Activated naive CD8-positive, alpha-beta T cell treated with anti-CD3 and anti-CD28 coated beads, Interleukin-2, amount 50 U/mL, for 16 hours (primary cell): ENCODE measurements at regions not wholly inside any gene's neighbourhood (a gene's known extent, or its start where the extent isn't known, plus 50 kb on each side); places are given as distances from the start of the nearest gene placed in this dataset.
"Not testable (repeated sequence)": the region's sequence is repeated elsewhere in the genome, so short reads cannot be mapped to it uniquely, and the experiment has no call there.

Source experiments
- DNase-seq: peaks from one replicate; pipeline ENCODE4 v3.0.0-alpha.2; 2020; ENCODE audit warnings: low read depth, low spot score

DNA sequence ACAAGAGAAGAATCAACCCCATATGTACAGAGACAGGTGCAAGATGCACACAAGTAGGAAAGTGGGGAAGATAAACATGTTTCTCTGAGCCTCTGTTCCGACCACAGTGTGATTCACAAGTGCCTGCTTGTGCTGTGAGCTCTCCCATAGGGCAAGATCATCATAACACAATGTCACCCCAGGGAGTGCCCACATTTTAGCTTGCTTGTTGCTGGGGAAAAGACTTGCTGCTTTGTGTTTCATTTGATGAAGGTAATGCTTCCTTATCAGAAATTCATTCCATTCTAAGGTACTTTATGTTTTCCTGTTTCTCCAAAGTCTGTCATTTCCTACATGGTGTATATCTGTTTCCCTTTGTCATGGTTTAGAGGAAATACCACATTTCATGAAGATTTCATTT lies 304.5 kb upstream of the DIPK2B start:
- no peak for DNase-seq

GRCh38 chrX:45503787-45504362 lies 303.2 kb upstream of the DIPK2B start:
- not testable (repeated sequence) for DNase-seq

DNA sequence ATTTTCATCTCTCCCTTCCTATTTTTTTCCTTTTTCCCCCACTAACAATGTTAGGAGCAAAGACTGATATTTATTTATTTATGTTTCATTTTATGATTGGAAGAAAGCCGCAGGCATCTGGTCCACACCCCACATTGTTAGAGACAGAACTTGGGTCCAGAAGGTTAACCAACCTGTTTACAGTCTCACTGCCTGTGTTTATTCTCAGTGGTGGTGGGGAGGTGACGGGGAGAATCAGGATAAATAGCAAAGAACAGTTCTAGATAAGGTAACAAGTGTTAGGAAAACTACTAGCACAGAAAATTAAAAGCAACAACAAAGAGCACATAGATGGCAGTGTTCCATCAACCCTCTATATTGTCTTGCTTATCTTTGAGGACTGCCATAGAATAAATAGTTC lies 301.7 kb upstream of the DIPK2B start:
- no peak for DNase-seq

GRCh38 chrX:45497290-45497689 lies 296.6 kb upstream of the DIPK2B start:
- DNase-seq, result no peak

DNA sequence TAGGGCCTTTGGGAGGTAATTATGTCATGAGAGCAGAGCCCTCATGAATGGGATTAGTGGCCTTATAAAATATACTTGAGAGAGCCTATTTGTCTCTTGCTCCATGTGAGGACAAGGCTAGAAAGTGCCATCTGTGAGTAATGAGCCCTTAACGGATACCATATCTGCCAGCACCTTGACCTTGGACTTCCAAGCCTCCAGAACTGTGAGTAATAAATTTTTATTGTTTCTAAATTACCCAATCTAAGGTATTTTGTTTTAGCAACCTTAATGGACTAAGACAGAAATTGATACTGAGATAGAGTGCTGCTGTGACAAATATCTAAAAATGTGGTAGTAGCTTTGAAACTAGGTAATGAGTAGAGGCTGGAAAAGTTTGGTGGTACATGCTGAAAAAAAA lies 285.0 kb upstream of the DIPK2B start:
- no peak for DNase-seq

DNA sequence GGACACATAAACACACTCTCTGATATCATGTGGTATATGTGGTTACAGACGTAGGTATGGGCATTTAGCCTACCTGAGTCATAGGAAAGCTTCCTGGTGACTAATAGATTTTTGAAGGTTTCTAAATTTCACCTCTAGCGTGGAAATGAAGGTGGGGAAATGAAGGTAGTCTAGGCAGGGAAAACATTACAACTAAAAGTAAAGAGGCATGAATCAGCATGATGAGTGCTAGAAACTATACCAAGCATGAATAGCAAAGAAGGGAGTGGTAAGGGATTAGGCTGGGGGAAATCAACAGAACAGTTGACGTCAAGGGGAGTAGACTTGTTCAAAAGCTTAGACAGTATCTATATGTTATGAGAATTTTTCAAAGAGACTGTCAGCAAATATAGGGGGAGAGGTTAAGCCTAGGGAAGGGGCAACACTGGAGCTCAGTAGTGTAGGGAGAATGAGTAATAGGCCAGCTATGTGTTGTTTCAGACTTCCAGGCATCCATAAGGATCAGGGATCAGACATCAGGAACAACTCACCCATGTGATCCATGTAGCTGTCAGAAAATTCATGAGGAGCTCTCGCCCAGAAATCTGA lies 279.3 kb upstream of the DIPK2B start:
- DNase-seq, result no peak

DNA sequence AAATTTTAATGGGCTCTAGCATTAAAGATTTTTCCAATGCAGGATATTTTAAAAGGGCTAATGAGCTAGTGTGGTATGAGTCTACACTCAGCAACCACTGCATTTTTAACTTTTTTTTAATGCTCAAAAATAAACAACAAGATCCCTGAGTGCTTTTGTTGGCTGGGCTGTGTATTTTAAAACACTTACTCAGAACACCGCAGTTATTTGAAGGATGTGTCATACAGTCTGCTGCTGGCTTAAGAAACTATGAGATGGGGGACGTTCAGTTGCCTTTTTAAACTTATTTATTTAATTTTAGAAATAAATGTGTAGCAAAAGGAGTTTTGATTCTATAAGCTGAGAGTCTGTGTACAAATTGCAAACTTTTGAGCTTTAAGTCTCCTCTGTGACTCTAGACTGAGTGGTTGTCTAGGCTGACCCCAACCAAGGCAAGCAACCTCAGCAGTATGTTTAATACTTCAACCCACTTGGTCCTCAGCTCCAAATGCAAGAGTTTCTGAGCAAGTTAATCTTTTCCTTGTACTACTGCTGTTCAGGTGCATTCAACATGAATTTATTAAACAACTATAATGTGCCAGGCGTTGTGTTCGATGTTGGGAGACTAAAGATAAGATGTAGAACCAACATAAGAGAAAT lies 278.6 kb upstream of the DIPK2B start:
- DNase-seq, result no peak

GRCh38 chrX:45472968-45473367 lies 272.3 kb upstream of the DIPK2B start:
- DNase-seq, result no peak

DNA sequence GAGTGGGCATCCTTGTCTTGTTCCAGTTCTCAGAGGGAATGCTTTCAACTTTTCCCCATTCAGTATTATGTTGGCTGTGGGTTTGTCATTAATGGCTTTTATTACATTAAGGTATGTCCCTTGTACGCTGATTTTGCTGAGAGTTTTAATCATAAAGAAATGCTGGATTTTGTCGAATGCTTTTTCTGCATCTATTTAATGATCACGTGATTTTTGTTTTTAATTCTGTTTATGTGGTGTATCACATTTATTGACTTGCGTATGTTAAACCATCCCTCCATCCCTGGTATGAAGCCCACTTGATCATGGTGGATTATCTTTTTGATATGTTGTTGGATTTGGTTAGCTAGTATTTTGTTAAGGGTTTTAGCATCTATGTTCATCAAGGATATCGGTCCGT lies 266.9 kb upstream of the DIPK2B start:
- DNase-seq, result not testable (repeated sequence)

GRCh38 chrX:45455732-45456131 lies 255.1 kb upstream of the DIPK2B start:
- DNase-seq, result not testable (repeated sequence)

- DNase-seq, result no peak
These were observed 253.6 kb upstream of the DIPK2B start for GRCh38 chrX:45454290-45454689.

DNA sequence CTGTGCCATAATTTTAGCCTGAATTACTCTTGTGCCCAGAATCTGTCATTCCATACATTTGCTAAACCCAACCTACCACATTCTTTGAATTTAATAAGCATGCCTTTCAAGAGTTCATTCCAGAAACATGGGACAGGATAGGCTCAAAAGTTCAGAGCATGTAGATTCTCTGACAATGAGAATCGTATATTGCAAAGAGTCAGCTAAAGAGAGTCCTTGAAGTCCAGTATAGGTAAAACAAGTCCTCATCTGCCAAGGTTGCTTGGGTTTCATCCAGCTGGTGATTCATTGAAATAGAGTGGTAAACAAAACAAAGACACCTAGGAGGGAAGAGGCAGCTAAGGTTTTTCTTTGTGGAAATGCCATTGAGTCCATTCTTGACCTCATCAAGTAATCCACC lies 249.3 kb upstream of the DIPK2B start:
- DNase-seq, result no peak

GRCh38 chrX:45447995-45448394 lies 247.3 kb upstream of the DIPK2B start:
- no peak for DNase-seq

DNA sequence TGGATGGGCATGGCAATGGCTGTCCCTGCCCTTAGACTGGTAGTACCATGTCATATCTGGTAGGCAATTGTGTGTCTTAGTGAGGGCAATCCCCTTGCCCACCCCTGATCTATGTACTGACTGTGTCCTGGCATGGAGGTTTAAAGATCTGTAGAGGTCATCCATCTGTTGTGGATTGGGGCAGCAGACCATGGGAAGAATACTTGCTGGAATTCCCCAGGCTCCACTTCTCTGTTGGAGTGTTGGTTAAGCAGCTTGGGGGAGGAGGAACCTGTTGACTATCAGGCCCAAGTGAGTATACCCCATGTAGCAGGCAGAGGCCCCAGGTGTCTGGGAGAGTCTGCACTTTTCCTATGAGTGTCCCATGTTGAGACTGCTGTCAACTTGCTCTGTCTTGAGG lies 246.7 kb upstream of the DIPK2B start:
- no peak for DNase-seq

GRCh38 chrX:45445745-45446412 lies 245.2 kb upstream of the DIPK2B start:
- no peak for DNase-seq

- no peak for DNase-seq
These were observed 236.5 kb upstream of the DIPK2B start for GRCh38 chrX:45437186-45437585.

DNA sequence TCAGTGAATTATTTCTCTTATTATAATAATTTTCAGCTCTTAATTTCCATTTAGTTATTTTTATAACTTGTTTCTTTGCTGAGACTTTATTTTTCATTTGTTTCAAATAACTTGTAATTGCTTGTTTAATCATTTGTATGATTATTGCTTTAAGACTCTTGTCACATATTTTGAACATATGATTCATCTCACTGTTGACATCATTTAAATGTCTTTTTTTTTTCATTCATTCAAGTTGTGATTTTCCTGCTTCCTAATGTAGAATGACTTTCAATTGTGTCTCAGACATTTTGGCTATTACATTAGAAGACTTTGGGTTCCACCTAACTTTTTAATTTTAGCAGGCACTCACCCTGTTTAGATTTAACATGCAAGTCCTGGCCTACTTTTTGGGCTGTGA lies 234.8 kb upstream of the DIPK2B start:
- DNase-seq, result no peak

GRCh38 chrX:45434231-45434630 lies 233.6 kb upstream of the DIPK2B start:
- DNase-seq, result no peak

GRCh38 chrX:45428831-45429230 lies 228.2 kb upstream of the DIPK2B start:
- DNase-seq, result no peak

DNA sequence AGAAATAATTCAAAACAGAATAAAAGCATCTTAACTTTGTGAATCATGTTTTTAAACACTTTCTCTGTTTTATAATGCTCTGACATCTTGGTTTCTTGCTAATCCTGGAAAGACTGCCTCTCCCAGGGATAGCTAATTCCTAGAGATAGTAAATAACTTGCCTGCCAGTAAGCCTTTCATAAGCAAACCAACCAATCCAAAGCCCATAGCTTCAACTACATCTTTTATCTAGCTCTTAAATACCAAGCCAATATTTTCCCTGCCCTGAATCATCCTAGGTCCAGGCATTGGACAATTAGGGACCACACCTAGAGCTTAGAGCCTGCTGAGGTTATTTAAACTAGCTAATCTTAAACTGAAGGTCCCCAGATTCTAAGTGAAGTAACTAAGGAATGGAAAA lies 223.7 kb upstream of the DIPK2B start:
- no peak for DNase-seq

- no peak for DNase-seq
These were observed 221.7 kb upstream of the DIPK2B start for GRCh38 chrX:45422216-45422925.

- no peak for DNase-seq
These were observed 221.1 kb upstream of the DIPK2B start for GRCh38 chrX:45421806-45422205.
